ENCODE measurements at regions not wholly inside any gene's neighbourhood (a gene's known extent, or its start where the extent isn't known, plus 50 kb on each side); places are given as distances from the start of the nearest gene placed in this dataset.

DNA sequence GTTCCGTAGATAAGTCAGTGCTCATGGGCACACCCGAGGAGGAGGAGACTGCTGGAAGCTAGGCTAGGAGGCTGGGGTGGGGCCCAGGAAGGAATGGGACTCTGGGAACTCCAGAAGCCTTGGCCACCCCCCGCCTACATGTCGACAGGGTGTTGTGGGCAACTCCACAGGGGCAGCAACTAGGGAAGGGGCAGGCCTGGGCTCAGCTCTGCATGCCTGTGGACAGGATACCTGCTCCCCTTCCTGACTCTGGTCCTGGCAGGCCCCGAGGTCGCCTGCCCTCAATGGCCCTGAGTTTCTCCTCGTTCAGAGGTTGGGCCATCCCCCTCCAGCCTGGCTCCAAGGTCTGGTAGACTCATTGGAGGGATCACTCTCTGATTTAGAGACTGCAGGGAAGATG lies 138.9 kb upstream of the LINGO1 start:
- Histone ChIP-seq H3K4me1 (replicated peaks in 1 of 2) (peaks cover 42 to 50% of the 10 kb centered on the region in 2 donors), H3K4me3 (no peak overlapping the region), H3K27ac (no peak overlapping the region)
- ATAC-seq (replicated peaks in 6 of 8), result no peak
- in situ Hi-C loops (cut with MboI; ENCODE audit: low pct_unique_long_range_greater_than_20kb in 2 of 9, low sequenced_read_pairs in 9 of 9, unreplicated experiment in 9 of 9), result no loop called here
- 40% methylated on average over 3 of the region's 7 CpGs; no CpG with 5 or more reads in 9 of the 10 experiments for WGBS, 10 experiments

DNA sequence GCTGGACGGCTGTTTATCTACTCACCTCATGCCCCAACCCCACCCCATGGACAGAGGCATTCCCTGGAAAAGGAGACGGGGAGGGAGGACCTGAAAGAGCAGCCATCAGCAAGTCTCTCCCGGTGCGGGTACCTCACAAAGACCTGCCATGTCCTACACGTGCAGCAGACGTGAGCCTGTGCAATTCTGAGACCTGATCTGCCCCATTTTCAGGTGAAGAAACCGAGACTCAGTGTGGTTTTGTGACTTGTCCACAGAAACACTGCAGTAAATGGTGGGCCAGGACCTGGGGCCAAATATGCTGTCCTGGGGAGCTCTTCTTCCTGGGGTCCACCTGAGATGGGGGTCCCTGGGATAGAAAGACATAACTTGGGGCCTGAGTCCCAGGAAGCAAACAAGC lies 137.0 kb upstream of the LINGO1 start:
- H3K4me1 ChIP-seq (replicated peaks in 1 of 2), result peaks cover 25 to 31% of the 10 kb centered on the region in 2 donors
- no peak overlapping the region for H3K4me3 ChIP-seq
- in situ Hi-C loops (cut with MboI; ENCODE audit: low pct_unique_long_range_greater_than_20kb in 2 of 9, low sequenced_read_pairs in 9 of 9, unreplicated experiment in 9 of 9), result no loop called here
- H3K27ac ChIP-seq, result peak overlapping the region in 1 of 2 donors; percentile 62
- no peak for ATAC-seq (replicated peaks in 6 of 8)
- 0 to 100% (median 100%) methylated on average over 1 to 2 of the region's 7 CpGs; no CpG with 5 or more reads in 7 of the 10 experiments for WGBS, 10 experiments

DNA sequence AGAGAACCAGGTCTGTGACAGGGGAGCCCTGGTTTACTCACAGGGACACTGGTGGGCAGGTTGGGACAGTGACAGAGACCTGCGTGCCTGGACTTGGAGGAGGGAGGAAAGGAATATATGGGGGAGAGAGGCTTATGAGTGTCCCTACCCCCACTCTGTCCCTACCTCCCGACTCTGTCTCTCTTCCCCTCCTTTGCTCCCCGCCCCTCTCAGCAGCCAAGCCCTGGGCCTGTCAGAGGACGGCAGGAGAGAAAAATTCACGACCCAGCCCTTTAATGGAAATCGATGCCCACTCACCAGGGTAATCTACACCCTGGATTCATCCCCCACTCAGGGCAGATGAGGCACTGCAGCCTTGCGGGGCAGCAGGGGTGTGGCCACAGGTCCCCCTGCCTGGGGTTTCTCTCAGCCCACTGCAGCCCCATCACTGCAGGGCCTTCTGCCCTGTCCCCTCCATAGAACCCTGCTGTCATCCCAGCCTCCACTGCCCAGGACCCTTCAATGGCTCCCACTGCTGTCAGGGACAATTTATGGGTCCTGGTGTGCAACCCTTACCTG lies 135.9 kb upstream of the LINGO1 start:
- in situ Hi-C loops (cut with MboI; ENCODE audit: low pct_unique_long_range_greater_than_20kb in 2 of 9, low sequenced_read_pairs in 9 of 9, unreplicated experiment in 9 of 9), result no loop called here
- WGBS, 10 experiments, result 0 to 80% (median 0%) methylated on average over 1 to 2 of the region's 7 CpGs; no CpG with 5 or more reads in 7 of the 10 experiments

DNA sequence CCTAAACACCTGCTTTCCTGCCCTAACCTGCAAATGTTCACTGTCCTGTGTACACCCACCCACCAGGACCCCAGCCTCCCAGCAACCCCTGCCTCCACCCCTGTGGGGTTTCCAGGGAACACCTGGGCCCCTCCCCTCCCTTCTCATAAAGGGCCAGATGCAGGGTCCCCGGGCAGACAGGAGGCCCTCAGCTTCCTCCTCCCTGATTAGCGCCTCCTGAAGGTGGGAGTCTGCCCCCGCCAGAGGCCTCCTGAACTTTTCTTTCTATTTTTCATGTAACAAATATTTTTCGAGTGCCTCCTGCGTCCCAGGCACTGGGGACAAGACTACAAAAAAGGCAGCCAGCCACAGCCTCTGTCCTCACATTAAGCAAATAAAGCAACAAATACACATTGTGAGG lies 135.4 kb upstream of the LINGO1 start:
- Histone ChIP-seq H3K4me1 (replicated peaks in 1 of 2) (peaks cover 23 to 34% of the 10 kb centered on the region in 2 donors), H3K27ac (peak overlapping the region; percentile 24 to 52), H3K4me3 (no peak overlapping the region)
- in situ Hi-C loops (cut with MboI; ENCODE audit: low pct_unique_long_range_greater_than_20kb in 2 of 9, low sequenced_read_pairs in 9 of 9, unreplicated experiment in 9 of 9), result no loop called here
- ATAC-seq (replicated peaks in 6 of 8), result peak in 1 of 8 experiments; percentile 10
- WGBS, 10 experiments, result 0 to 100% (median 22%) methylated on average over 1 to 5 of the region's 5 CpGs; no CpG with 5 or more reads in 6 of the 10 experiments

More for the DNA sequence above, 135.9 kb upstream of the LINGO1 start:
- peak in 5 of 8 experiments; percentile 64 to 83 (median 73) for ATAC-seq (replicated peaks in 6 of 8)
- peak overlapping the region; percentile 44 to 62 for H3K27ac ChIP-seq
- H3K4me1 ChIP-seq (replicated peaks in 1 of 2), result peaks cover 23 to 32% of the 10 kb centered on the region in 2 donors
- no peak overlapping the region for H3K4me3 ChIP-seq

DNA sequence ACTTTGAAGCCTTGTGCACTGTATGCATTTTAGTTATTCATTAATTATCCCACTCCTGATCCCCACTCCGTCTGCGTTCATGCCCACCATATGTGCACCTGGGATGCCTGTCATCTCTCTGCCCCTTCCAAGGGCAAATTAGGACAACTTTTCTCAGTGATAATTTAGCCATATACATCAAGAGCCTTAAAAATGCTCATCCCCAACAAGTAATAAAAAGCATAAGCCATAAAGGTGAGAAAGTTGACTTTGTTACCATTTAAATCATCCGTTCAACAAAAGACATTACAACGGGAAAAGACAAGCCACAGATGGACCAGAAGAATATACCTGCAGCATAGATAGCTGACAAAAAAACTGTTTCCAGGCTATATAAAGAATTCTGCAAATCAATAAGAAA lies 131.4 kb upstream of the LINGO1 start:
- in situ Hi-C loops (cut with MboI; ENCODE audit: low pct_unique_long_range_greater_than_20kb in 2 of 9, low sequenced_read_pairs in 9 of 9, unreplicated experiment in 9 of 9), result no loop called here
- H3K4me3 ChIP-seq, result no peak overlapping the region
- 0 to 100% (median 70%) methylated on average over 1 to 4 of the region's 4 CpGs; no CpG with 5 or more reads in 1 of the 10 experiments for WGBS, 10 experiments
- H3K27ac ChIP-seq, result no peak overlapping the region
- no peak for ATAC-seq (replicated peaks in 6 of 8)
- H3K4me1 ChIP-seq (replicated peaks in 1 of 2), result peaks cover 18 to 25% of the 10 kb centered on the region in 2 donors

DNA sequence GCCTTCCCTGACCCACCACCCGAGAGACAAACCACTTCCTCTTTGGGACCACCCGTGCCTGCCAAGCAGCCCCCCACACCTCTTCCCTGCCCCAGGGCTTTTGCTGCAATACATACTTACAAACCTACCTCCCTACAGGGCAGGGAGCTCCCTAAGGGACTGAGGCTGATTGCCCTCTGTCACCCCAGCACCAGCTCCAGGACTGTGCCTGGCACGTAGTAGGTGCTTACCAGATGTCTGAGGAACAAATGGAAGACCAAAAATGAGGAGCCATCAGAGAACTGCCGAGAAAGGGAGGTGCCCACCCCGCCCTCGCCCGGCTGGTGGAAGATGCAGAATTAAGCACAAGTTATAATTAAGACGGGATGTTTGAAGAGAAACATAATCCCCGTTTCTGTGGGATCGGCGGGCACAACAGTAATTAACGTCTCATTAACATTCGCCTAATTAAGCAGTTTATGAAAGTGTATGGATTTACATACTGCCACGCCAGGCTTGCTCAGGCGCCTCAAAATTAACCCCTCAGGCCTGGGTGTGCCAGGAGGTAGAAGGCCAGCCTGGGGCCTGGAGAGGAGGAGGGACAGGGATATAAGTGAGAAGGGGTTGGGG lies 130.1 kb upstream of the LINGO1 start:
- Histone ChIP-seq H3K27ac (no peak overlapping the region), H3K4me3 (no peak overlapping the region), H3K4me1 (replicated peaks in 1 of 2) (peaks cover 6 to 19% of the 10 kb centered on the region in 2 donors)
- in situ Hi-C loops (cut with MboI; ENCODE audit: low pct_unique_long_range_greater_than_20kb in 2 of 9, low sequenced_read_pairs in 9 of 9, unreplicated experiment in 9 of 9), result no loop called here
- ATAC-seq (replicated peaks in 6 of 8), result peak in 3 of 8 experiments; percentile 36 to 55 (median 50)
- WGBS, 10 experiments, result 0 to 98% (median 42%) methylated on average over 3 to 12 of the region's 15 CpGs; no CpG with 5 or more reads in 4 of the 10 experiments

DNA sequence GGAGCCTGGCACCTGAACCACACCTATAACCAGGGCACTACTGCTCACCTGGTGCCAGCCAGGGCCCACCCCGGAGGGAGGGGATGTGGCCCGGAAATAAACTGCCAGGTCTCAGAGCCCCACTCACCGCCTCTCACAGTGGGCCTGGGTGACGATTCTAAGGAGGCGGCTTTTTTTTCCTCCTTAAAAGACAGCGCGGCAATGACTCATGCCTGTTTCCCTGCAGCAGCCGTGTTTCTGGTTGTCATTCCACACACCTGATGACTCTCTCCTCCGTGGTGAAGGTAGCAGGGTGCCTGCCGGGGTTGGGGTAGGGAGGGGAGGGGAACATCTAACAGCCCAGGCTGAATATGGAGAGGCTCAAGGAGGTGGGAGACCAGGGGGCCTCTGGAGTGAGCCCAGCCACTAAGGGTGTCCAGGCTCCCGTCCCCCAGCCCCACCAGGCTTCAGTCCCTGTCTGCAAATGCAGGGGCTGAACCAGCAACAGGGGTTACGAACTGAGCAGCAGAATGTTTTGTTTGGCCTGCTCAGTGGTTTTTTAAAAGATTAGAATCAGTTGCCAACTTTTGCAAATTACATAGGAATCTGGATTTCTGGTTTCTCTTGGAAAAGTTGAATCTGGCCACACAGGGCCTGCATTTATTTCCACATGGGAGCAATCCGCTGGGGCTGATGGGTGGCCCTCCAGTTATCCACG lies 127.3 kb upstream of the LINGO1 start:
- 27 to 100% (median 78%) methylated on average over 1 to 8 of the region's 14 CpGs; no CpG with 5 or more reads in 4 of the 10 experiments for WGBS, 10 experiments
- H3K4me1 ChIP-seq (replicated peaks in 1 of 2), result peaks cover 6 to 18% of the 10 kb centered on the region in 2 donors
- H3K27ac ChIP-seq, result no peak overlapping the region
- ATAC-seq (replicated peaks in 6 of 8), result peak in 5 of 8 experiments; percentile 68 to 86 (median 79)
- H3K4me3 ChIP-seq, result no peak overlapping the region
- in situ Hi-C loops (cut with MboI; ENCODE audit: low pct_unique_long_range_greater_than_20kb in 2 of 9, low sequenced_read_pairs in 9 of 9, unreplicated experiment in 9 of 9), result no loop called here

DNA sequence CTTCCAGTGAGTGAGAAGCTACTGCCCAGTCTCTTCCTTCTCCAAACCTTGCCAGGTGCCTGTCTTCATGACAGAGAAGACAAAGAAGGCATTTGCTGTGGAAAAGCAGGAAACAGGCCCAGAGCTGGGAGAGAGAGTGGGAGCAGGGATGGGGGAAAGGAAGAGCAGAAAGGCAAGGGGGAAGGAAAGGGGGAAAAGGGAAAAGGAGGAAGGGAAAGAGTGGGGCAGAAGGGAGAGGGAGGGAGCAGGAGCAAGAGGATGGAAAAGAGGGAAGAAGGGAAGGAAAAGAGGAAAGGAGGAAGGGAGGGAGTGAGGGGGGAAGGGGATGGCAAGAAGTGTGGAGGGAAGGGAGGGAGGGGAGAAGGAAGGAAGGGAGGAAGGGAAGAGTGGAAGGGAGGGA lies 121.2 kb upstream of the LINGO1 start:
- in situ Hi-C loops (cut with MboI; ENCODE audit: low pct_unique_long_range_greater_than_20kb in 2 of 9, low sequenced_read_pairs in 9 of 9, unreplicated experiment in 9 of 9), result no loop called here
- Histone ChIP-seq H3K27ac (no peak overlapping the region), H3K4me1 (replicated peaks in 1 of 2) (peaks cover 8 to 9% of the 10 kb centered on the region in 2 donors), H3K4me3 (no peak overlapping the region)
- no peak for ATAC-seq (replicated peaks in 6 of 8)

DNA sequence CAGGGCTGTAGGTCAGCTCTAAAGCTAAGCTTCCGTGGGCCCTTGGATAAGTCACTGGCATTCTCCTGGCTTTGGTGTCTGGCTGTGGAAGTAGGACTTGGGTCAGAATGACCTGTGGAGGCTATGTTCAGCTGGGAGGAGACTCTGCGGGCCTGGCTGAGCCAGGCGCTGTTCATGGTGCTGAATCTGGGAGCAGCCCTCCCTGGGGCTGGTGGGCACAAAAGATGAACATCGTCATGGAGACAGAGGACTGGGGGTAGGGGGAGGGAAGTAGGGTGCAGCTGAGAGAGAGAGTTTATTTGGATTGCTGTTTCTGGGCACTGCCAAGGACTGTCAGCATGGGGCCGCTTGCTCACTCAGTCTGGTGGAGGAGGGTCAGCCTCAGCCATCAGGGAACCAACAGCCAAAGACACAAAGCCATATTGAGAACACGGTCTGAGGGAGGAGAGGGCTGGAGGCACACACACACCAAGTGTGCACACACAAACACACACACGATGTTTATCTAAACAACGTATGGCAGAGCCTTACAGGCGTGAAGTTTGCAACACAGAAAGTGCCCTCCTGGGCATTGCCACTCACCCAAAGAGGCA lies 120.7 kb upstream of the LINGO1 start:
- 10 to 80% (median 38%) methylated on average over 1 to 7 of the region's 9 CpGs; no CpG with 5 or more reads in 3 of the 10 experiments for WGBS, 10 experiments
- H3K4me3 ChIP-seq, result no peak overlapping the region
- ATAC-seq (replicated peaks in 6 of 8), result peak in 7 of 8 experiments; percentile 26 to 87 (median 71)
- H3K27ac ChIP-seq, result no peak overlapping the region
- in situ Hi-C loops (cut with MboI; ENCODE audit: low pct_unique_long_range_greater_than_20kb in 2 of 9, low sequenced_read_pairs in 9 of 9, unreplicated experiment in 9 of 9), result no loop called here
- peaks cover 8% of the 10 kb centered on the region in 2 donors for H3K4me1 ChIP-seq (replicated peaks in 1 of 2)

DNA sequence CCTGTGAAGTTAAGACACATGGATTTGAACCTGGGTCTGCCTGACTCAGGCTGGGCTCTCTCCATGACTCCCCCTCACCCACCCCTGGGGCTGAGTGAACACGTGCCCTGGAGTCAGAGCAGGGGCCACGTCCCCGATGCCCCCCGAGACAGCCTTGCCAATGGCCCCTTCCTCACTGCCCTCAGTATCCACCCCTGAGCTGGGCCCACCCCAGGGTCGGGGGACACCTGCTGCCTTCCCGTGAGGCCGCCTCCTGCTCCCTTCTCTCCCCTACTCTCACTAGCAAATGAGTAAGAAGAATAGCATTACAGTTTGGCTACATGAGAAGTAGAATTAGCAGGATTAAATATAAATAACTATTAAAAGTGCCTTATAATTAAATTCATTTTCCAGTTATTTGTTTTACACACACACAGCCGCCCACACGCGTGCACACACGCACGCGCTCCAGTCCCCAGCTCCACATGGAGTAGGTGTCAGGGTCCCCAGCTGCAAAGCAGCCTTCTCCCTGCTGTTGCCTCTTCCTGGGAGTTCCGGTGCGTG lies 117.4 kb upstream of the LINGO1 start:
- H3K4me3 ChIP-seq, result no peak overlapping the region
- WGBS, 10 experiments, result 41 to 92% (median 83%) methylated on average over 1 to 8 of the region's 15 CpGs; no CpG with 5 or more reads in 4 of the 10 experiments
- peaks cover 15 to 18% of the 10 kb centered on the region in 2 donors for H3K4me1 ChIP-seq (replicated peaks in 1 of 2)
- no peak for ATAC-seq (replicated peaks in 6 of 8)
- in situ Hi-C loops (cut with MboI; ENCODE audit: low pct_unique_long_range_greater_than_20kb in 2 of 9, low sequenced_read_pairs in 9 of 9, unreplicated experiment in 9 of 9), result no loop called here
- H3K27ac ChIP-seq, result peak overlapping the region in 1 of 2 donors; percentile 51

DNA sequence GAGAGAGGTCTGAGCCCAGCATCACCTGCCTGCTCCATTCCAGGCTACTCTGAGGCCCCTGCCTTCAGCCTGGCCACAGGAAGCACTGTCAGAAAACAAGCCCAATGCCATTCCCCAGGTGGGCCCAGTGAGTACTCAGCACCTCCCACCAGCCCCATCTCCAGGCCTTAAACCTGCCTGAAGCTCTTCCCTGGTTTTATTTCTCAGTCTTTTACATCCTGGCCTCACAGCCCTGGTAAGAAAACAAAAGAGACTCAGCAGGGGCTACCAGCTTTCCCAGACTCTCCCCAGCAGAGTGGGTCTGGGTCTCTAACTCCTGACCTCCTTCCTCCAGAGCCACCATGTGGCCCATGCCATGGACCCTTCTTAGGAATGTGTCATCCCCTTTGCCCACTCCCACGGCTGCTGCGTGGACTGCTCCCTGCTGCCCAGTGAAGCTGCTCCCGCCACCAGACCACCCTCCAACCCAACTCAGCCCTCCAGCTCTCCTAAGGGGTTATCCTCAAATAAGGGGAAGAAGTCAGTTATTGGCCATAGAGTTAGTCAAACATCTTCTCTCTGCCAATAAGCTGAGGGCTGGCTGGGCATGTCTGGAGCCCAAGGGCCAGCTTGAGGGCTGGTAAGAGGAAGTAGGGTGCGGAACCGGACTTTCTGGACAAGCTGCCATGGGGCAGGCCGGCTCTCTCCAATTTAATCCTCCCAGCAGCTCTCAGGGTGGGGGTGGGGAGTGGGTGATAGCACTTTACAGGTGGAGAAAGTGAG lies 116.7 kb upstream of the LINGO1 start:
- ATAC-seq (replicated peaks in 6 of 8), result no peak
- Histone ChIP-seq H3K27ac (no peak overlapping the region), H3K4me1 (replicated peaks in 1 of 2) (peaks cover 15 to 16% of the 10 kb centered on the region in 2 donors), H3K4me3 (no peak overlapping the region)
- in situ Hi-C loops (cut with MboI; ENCODE audit: low pct_unique_long_range_greater_than_20kb in 2 of 9, low sequenced_read_pairs in 9 of 9, unreplicated experiment in 9 of 9), result no loop called here
- 80 to 100% (median 80%) methylated on average over 1 to 2 of the region's 6 CpGs; no CpG with 5 or more reads in 7 of the 10 experiments for WGBS, 10 experiments
